ENCODE measurements at regions not wholly inside any gene's neighbourhood (a gene's known extent, or its start where the extent isn't known, plus 50 kb on each side); places are given as distances from the start of the nearest gene placed in this dataset.

GRCh38 chr4:146998157-146998556 lies 52.5 kb upstream of the TTC29 start:
- DNase-seq, result no peak
- Mint-ChIP-seq H3K9me3 (no peaks in the 10 kb centered on the region), H3K4me1 (ENCODE audit: low read depth) (no peaks in the 10 kb centered on the region), H3K36me3 (ENCODE audit: low read depth) (no peaks in the 10 kb centered on the region), H3K4me3 (no peak overlapping the region), H3K27ac (no peak overlapping the region), H3K27me3 (peaks cover 16% of the 10 kb centered on the region)

DNA sequence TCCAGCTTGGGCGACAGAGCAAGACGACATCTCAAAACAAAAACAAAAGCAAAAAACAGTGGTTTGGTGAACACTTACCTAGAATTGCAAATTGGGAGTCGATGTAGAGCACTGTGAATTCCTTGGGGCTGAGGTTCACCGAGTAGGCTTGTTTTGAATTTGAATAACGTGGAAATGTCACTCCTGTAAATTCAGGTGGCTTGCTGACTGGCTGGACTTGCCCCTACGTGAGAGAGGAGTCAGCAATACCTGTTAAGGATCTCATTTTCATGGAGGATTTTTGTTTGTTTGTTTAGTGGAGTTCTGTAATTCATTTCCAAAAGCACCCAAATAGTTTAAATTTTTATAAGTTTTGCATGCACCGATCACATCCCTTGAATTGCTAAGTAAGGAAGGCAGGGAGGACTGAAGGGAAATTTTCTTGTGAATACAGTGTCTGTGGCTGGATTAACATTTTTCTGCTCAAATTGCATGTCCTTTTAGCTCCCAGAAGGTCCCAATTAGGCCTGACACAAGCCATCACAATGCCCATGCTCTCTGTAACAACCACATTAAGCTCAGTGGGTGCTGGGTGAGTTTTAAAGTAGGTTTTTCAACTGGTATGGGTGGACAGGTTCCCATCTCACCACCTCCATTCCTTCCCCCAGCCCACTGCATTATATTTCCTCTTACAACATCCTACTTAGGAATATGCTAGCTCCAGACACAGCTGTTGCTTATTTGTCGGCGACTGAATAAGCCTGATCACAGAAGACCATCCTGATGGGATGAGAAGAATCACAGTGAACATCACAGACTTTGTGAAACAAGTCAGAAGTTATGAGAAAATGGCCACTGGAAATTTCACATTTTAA lies 58.5 kb upstream of the TTC29 start:
- Mint-ChIP-seq H3K4me1 (ENCODE audit: low read depth) (no peaks in the 10 kb centered on the region), H3K27me3 (no peaks in the 10 kb centered on the region), H3K27ac (no peak overlapping the region), H3K4me3 (no peak overlapping the region), H3K36me3 (ENCODE audit: low read depth) (no peaks in the 10 kb centered on the region), H3K9me3 (no peaks in the 10 kb centered on the region)
- no peak for DNase-seq

DNA sequence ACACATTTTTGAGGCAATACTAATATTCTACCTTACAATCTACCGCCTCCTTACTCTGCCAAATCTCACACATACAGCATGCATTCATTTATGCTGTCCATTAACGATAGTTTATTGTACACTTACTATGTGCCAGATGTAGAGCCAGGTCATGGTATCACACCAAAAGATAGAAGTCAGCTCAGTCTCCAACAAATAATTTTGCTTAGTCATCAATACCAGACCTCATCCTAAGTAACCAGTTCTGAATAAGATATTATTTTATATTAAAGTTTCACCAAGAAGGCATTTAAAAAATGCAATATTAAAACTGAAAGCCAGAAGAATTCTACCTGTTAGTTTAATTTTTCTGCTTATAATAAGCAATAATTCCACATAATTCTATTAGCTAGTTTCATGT lies 60.6 kb upstream of the TTC29 start:
- Mint-ChIP-seq H3K36me3 (ENCODE audit: low read depth) (no peaks in the 10 kb centered on the region), H3K4me3 (no peak overlapping the region), H3K4me1 (ENCODE audit: low read depth) (no peaks in the 10 kb centered on the region), H3K27me3 (no peaks in the 10 kb centered on the region), H3K27ac (no peak overlapping the region), H3K9me3 (no peaks in the 10 kb centered on the region)
- DNase-seq, result no peak

DNA sequence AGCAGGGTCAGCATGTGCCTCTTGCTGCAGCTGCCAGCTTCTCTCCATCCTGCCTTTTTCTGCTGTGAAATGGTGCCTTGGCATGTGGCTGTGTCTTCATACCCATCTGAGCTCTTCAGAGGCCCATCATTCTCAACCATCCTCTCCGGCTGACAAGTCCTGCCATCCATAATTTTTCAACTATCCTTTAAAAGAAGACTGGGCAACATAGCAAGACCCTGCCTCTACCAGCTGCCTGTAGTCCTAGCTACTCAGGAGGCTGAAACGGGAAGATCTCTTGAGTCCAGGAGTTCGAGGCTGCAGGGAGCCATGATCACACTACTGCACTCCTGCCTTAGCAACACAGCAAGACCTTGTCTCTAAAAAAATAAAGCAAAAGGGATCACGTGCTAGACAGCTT lies 64.2 kb upstream of the TTC29 start:
- H3K4me3 Mint-ChIP-seq, result no peak overlapping the region
- H3K27me3 Mint-ChIP-seq, result peaks cover under 1% of the 10 kb centered on the region
- DNase-seq, result no peak
- H3K9me3 Mint-ChIP-seq, result no peaks in the 10 kb centered on the region
- H3K27ac Mint-ChIP-seq, result no peak overlapping the region
- no peaks in the 10 kb centered on the region for H3K4me1 Mint-ChIP-seq (ENCODE audit: low read depth)
- no peaks in the 10 kb centered on the region for H3K36me3 Mint-ChIP-seq (ENCODE audit: low read depth)

DNA sequence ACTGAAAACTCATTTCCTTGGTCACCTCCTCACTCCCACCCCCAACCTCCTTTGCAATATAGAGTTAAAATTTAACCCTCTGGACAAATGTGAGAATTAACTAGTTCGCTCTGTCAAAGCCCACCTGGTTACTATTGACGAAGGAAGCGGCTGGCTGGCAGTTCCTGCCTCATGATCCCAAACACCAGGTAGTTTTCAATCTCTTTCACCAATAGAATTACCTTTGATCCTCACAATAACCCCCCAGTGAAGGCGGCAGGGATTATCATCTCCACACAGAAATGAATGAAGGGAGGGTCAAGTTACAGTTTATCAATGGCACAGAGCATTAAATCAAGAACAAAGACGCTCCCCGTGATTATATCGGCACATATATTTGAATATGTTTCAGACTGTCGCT lies 65.7 kb upstream of the TTC29 start:
- no peaks in the 10 kb centered on the region for H3K36me3 Mint-ChIP-seq (ENCODE audit: low read depth)
- peaks cover 5% of the 10 kb centered on the region for H3K27me3 Mint-ChIP-seq
- H3K9me3 Mint-ChIP-seq, result no peaks in the 10 kb centered on the region
- no peak for DNase-seq
- no peak overlapping the region for H3K4me3 Mint-ChIP-seq
- H3K4me1 Mint-ChIP-seq (ENCODE audit: low read depth), result no peaks in the 10 kb centered on the region
- H3K27ac Mint-ChIP-seq, result no peak overlapping the region

DNA sequence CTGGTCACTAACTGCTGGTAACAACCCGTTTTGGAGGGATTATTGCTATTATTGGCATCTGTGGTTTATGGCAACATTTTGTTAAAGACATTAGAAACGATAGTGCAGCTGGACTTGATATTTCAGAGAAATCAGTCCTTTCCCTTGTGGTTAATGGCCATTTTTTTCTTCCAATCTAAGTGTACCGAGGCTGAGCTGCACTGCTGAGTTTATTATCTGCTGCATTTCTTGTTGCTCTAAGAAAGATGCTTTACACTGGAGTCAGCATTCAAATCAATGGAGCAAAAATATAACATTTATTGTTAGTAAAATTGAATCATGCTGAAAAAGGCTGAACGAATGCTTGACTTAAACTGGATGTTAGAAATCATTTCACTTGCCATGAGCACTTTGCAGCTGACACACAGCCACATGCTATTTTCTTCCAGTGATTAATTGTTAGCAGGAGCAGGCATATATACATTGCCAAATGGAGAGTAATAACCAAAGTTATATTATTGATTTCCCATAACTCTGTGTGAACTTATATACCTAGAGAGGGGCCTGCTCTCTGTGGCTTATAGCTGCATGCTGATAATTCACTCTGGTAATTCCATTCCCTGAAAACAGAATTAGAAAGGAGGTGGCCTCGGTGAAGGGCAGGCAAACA lies 66.5 kb upstream of the TTC29 start:
- H3K4me1 Mint-ChIP-seq (ENCODE audit: low read depth), result no peaks in the 10 kb centered on the region
- peaks cover 5% of the 10 kb centered on the region for H3K27me3 Mint-ChIP-seq
- no peak overlapping the region for H3K4me3 Mint-ChIP-seq
- DNase-seq, result no peak
- no peak overlapping the region for H3K27ac Mint-ChIP-seq
- no peaks in the 10 kb centered on the region for H3K36me3 Mint-ChIP-seq (ENCODE audit: low read depth)
- H3K9me3 Mint-ChIP-seq, result no peaks in the 10 kb centered on the region

GRCh38 chr4:147014946-147015345 lies 69.3 kb upstream of the TTC29 start:
- peaks cover 5% of the 10 kb centered on the region for H3K27me3 Mint-ChIP-seq
- no peaks in the 10 kb centered on the region for H3K4me1 Mint-ChIP-seq (ENCODE audit: low read depth)
- no peaks in the 10 kb centered on the region for H3K9me3 Mint-ChIP-seq
- no peak overlapping the region for H3K4me3 Mint-ChIP-seq
- no peaks in the 10 kb centered on the region for H3K36me3 Mint-ChIP-seq (ENCODE audit: low read depth)
- DNase-seq, result no peak
- no peak overlapping the region for H3K27ac Mint-ChIP-seq

DNA sequence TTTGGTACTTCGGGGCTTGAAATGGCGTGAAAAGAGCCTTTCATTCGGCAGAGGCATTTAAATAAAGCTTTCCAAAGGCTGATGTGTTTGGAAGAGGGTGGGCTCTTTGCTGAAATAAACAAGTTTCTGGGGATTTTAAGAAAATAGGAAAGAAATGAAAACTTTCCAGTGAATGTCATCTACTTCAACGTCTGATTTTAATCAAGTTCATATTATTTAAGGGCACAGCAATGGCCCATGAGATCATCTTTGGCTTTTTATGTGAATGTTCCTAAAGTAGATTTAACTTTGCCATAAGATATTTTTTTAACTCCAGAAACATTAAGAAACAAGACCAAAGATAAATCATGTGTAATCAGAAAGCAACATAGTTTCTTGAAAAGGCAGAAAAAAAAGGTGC lies 69.8 kb upstream of the TTC29 start:
- no peaks in the 10 kb centered on the region for H3K4me1 Mint-ChIP-seq (ENCODE audit: low read depth)
- H3K9me3 Mint-ChIP-seq, result no peaks in the 10 kb centered on the region
- DNase-seq, result no peak
- no peak overlapping the region for H3K4me3 Mint-ChIP-seq
- H3K27ac Mint-ChIP-seq, result no peak overlapping the region
- peaks cover 5% of the 10 kb centered on the region for H3K27me3 Mint-ChIP-seq
- no peaks in the 10 kb centered on the region for H3K36me3 Mint-ChIP-seq (ENCODE audit: low read depth)

GRCh38 chr4:147017081-147017480 lies 71.4 kb upstream of the TTC29 start:
- Mint-ChIP-seq H3K9me3 (no peaks in the 10 kb centered on the region), H3K36me3 (ENCODE audit: low read depth) (no peaks in the 10 kb centered on the region), H3K27me3 (peaks cover 5% of the 10 kb centered on the region), H3K4me3 (no peak overlapping the region), H3K27ac (no peak overlapping the region), H3K4me1 (ENCODE audit: low read depth) (no peaks in the 10 kb centered on the region)
- DNase-seq, result no peak

DNA sequence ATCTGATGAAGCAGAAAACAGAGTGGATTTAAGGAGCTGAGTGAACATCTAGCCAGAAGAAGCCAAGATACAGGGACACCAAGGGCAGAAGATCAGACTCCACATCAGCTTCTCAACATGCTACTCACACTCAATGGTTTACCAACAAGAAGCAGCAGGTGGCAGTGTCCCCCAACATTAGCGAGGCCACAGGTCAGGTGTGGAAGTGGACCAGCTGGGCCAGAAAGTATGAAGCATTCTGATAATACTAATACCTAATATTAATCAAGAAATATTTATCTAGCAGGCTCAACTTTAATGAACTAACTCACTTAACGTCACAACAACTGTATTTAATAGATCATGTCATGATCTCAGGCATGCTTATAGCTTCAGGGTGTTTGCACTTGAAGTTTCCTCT lies 73.4 kb upstream of the TTC29 start:
- Mint-ChIP-seq H3K4me3 (no peak overlapping the region), H3K27ac (no peak overlapping the region), H3K4me1 (ENCODE audit: low read depth) (no peaks in the 10 kb centered on the region), H3K36me3 (ENCODE audit: low read depth) (no peaks in the 10 kb centered on the region), H3K9me3 (no peaks in the 10 kb centered on the region), H3K27me3 (peaks cover 5% of the 10 kb centered on the region)
- DNase-seq, result peak; percentile 51

- Mint-ChIP-seq H3K4me1 (ENCODE audit: low read depth) (no peaks in the 10 kb centered on the region), H3K4me3 (no peak overlapping the region), H3K27ac (no peak overlapping the region), H3K9me3 (no peaks in the 10 kb centered on the region), H3K27me3 (no peaks in the 10 kb centered on the region), H3K36me3 (ENCODE audit: low read depth) (no peaks in the 10 kb centered on the region)
- DNase-seq, result no peak
Measured at GRCh38 chr4:147020456-147020855, 74.8 kb upstream of the TTC29 start.

GRCh38 chr4:147025042-147025441 lies 79.4 kb upstream of the TTC29 start:
- H3K4me1 Mint-ChIP-seq (ENCODE audit: low read depth), result no peaks in the 10 kb centered on the region

DNA sequence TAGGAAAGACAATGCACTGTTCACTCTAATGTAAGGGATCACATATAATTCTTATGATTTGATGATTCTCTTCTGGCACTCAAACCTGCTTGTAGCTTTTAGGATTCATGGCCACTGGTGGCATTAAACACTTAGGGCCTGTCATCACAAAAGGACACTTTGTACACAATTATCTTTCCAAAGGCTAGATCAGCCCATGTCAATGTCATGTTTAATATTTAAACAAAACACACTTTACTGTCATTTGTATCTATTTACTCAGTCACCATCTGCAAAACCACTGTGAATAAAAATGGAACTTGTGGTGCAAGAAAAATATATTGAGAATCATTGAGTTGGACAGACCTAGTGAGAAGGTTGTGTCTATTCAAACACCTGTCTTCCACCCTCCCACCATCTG lies 83.6 kb upstream of the TTC29 start:
- no peaks in the 10 kb centered on the region for H3K9me3 Mint-ChIP-seq
- H3K27ac Mint-ChIP-seq, result no peak overlapping the region
- no peak for DNase-seq
- H3K36me3 Mint-ChIP-seq (ENCODE audit: low read depth), result no peaks in the 10 kb centered on the region
- H3K4me3 Mint-ChIP-seq, result no peak overlapping the region
- H3K27me3 Mint-ChIP-seq, result no peaks in the 10 kb centered on the region
- H3K4me1 Mint-ChIP-seq (ENCODE audit: low read depth), result no peaks in the 10 kb centered on the region

More at GRCh38 chr4:147025042-147025441, 79.4 kb upstream of the TTC29 start:
- Mint-ChIP-seq H3K27ac (no peak overlapping the region), H3K9me3 (no peaks in the 10 kb centered on the region), H3K27me3 (no peaks in the 10 kb centered on the region), H3K4me3 (no peak overlapping the region), H3K36me3 (ENCODE audit: low read depth) (no peaks in the 10 kb centered on the region)
- DNase-seq, result no peak

DNA sequence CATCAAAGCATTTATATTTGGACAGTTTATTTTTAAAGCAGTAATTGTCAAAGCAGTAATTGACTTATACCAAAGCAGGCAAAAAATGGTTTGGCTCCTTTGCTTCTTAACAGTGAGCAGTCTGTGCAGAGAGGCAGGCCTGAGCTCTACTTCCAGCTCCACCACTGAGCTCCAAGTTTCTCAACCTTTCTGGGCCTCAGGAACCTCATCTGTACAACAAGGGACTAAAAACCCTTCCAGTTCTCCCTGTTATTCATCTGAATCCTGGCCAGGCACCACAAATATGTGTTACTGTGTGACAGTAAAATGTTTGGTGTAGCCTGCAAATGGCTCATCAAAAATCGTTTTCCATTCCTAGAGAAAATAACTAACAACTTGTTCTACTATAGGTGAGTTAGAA lies 88.7 kb upstream of the TTC29 start:
- Mint-ChIP-seq H3K4me3 (no peak overlapping the region), H3K27me3 (peaks cover 18% of the 10 kb centered on the region), H3K9me3 (no peaks in the 10 kb centered on the region), H3K27ac (no peak overlapping the region), H3K36me3 (ENCODE audit: low read depth) (no peaks in the 10 kb centered on the region), H3K4me1 (ENCODE audit: low read depth) (no peaks in the 10 kb centered on the region)
- DNase-seq, result no peak

DNA sequence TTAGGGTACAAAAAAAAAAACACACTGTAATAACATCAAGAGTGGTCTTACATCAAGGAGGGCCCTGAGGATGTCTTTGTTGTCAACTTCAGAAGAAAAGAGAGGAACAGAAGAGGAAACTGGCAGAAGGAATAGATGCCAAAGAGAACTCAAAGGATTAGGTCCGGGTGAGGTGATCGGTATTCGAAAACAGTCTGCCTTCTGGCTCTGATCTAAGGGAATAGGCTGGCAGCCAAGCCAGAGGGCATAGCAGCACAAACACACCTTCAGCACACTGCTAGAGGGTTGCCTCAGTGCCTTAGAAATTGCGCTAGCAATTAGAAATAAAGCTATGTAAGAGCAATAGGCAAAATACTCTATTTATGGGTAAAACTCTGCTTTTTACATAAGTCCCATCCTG lies 91.4 kb upstream of the TTC29 start:
- H3K36me3 Mint-ChIP-seq (ENCODE audit: low read depth), result no peaks in the 10 kb centered on the region
- H3K4me3 Mint-ChIP-seq, result no peak overlapping the region
- no peaks in the 10 kb centered on the region for H3K9me3 Mint-ChIP-seq
- no peak for DNase-seq
- H3K27me3 Mint-ChIP-seq, result peaks cover 37% of the 10 kb centered on the region
- H3K27ac Mint-ChIP-seq, result no peak overlapping the region
- no peaks in the 10 kb centered on the region for H3K4me1 Mint-ChIP-seq (ENCODE audit: low read depth)

Data from activated T-cell treated with anti-CD3 and anti-CD28 coated beads, Interleukin-2, amount 50 U/mL, for 24 hours (primary cell).